Sigmoid colon (tissue), 6 donors: ENCODE measurements at regions not wholly inside any gene's neighbourhood (a gene's known extent, or its start where the extent isn't known, plus 50 kb on each side); places are given as distances from the start of the nearest gene placed in this dataset.
"Not testable (repeated sequence)": the region's sequence is repeated elsewhere in the genome, so short reads cannot be mapped to it uniquely, and the experiment has no call there.

Experiments
- DNase-seq: peaks from one replicate; pipeline ENCODE4 v3.0.0-alpha.2; 2019
- H3K27ac ChIP-seq, 4 donors: fragments of 200-600 bp; sonication (generic); one replicate each; pipeline ENCODE4 v1.5.1; 2016 to 2019; ENCODE audit warnings: mild to moderate bottlenecking in 1 of 4
- H3K27me3 ChIP-seq, 3 donors: fragments of 200-600 bp; sonication (generic); one replicate each; pipeline ENCODE4 v1.5.1; 2019; ENCODE audit warnings: mild to moderate bottlenecking in 1 of 3
- H3K36me3 ChIP-seq, 4 donors: fragments of 200-600 bp; sonication (generic); one replicate each; pipeline ENCODE4 v1.5.1; 2016 to 2019
- H3K4me1 ChIP-seq, 4 donors: fragments of 200-600 bp; sonication (generic); one replicate each; pipeline ENCODE4 v1.5.1; 2017 to 2019
- H3K4me3 ChIP-seq, 4 donors: fragments of 200-600 bp; sonication (generic); one replicate each; pipeline ENCODE4 v1.5.1; 2017 to 2019; ENCODE audit warnings: mild to moderate bottlenecking in 2 of 4, moderate library complexity in 1 of 4
- H3K9me3 ChIP-seq, 4 donors: fragments of 200-600 bp in 3 of 4; sonication (generic) in 3 of 4; one replicate each; pipeline versions ENCODE4 v1.5.1 to v1.6.1; 2013 to 2019
- EP300 ChIP-seq, 4 donors: sonication (generic); formaldehyde crosslinking; IDR thresholded peaks; one replicate each; pipeline ENCODE4 v1.6.1; 2017; ENCODE audit warnings: antibody characterized with exemption in 4 of 4
- POLR2A ChIP-seq, 2 donors: fragments of 450-650 bp; IDR thresholded peaks; one replicate each; pipeline ENCODE4 v1.6.1; 2016; ENCODE audit warnings: antibody characterized with exemption in 2 of 2, mild to moderate bottlenecking in 2 of 2, moderate library complexity in 2 of 2
- POLR2AphosphoS5 ChIP-seq, 4 donors: sonication (generic); formaldehyde crosslinking; IDR thresholded peaks; one replicate each; pipeline ENCODE4 v1.6.1; 2017; ENCODE audit warnings: antibody characterized with exemption in 4 of 4
- WGBS, 2 donors: extraction: QIAGEN DNeasy Blood & Tissue Kit; methylation state at CpG; one replicate each; pipeline ENCODE4 v1.1.7; 2013; 5-methylcytosine and 5-hydroxymethylcytosine counted together
- intact Hi-C: fragments of 100-400 bp; cut with DNase I; formaldehyde crosslinking; loops from one replicate; pipeline ENCODE4 v1.15.1; 2023
- TF ChIP-seq, protein P1 (sequence below), 4 experiments: fragments of 450-650 bp in 3 of 4; fragments of 200-600 bp in 1 of 4; IDR thresholded peaks; one replicate each; pipeline ENCODE4 v1.5.1; 2016 to 2019; ENCODE audit warnings: antibody characterized with exemption in 4 of 4, mild to moderate bottlenecking in 3 of 4, moderate library complexity in 2 of 4
- donor health status: healthy with polysubstance abuse.
- donor health status: healthy.

DNA sequence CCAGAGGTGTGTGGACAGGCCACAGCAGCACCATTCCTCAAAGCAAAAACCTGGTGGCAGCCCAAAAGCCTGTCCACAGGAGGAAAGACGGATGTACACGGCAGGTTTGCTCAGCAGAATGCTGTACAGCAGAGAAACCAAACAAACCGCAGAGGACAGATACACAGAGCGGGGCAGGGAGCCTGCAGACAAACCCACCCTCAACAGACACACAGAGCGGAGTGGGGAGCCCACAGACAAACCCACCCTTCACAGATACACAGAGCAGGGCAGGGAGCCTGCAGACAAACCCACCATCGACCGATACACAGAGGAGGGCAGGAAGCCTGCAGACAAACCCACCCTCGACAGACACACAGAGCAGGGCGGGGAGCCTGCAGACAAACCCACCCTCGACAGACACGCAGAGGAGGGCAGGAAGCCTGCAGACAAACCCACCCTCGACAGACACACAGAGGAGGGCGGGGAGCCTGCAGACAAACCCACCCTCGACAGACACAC is 53.0 kb upstream of the METRNL start:
- no peaks in the 10 kb centered on the region for H3K9me3 ChIP-seq
- H3K4me3 ChIP-seq, result no peak overlapping the region
- no peaks in the 10 kb centered on the region for H3K27me3 ChIP-seq
- peak; percentile 21 for DNase-seq
- TF ChIP-seq, protein P1, sequence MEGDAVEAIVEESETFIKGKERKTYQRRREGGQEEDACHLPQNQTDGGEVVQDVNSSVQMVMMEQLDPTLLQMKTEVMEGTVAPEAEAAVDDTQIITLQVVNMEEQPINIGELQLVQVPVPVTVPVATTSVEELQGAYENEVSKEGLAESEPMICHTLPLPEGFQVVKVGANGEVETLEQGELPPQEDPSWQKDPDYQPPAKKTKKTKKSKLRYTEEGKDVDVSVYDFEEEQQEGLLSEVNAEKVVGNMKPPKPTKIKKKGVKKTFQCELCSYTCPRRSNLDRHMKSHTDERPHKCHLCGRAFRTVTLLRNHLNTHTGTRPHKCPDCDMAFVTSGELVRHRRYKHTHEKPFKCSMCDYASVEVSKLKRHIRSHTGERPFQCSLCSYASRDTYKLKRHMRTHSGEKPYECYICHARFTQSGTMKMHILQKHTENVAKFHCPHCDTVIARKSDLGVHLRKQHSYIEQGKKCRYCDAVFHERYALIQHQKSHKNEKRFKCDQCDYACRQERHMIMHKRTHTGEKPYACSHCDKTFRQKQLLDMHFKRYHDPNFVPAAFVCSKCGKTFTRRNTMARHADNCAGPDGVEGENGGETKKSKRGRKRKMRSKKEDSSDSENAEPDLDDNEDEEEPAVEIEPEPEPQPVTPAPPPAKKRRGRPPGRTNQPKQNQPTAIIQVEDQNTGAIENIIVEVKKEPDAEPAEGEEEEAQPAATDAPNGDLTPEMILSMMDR (IDR thresholded peaks at IDR 0.05), result no peak
- TF ChIP-seq EP300 (IDR thresholded peaks at IDR 0.05) (no peak), POLR2AphosphoS5 (IDR thresholded peaks at IDR 0.05) (no peak), POLR2A (IDR thresholded peaks at IDR 0.05) (no peak)
- H3K36me3 ChIP-seq, result no peaks in the 10 kb centered on the region
- 61 to 84% methylated on average over 14 of the region's 14 CpGs for WGBS, 2 donors
- H3K4me1 ChIP-seq, result no peaks in the 10 kb centered on the region
- intact Hi-C loops, result no loop called here
- no peak overlapping the region for H3K27ac ChIP-seq

DNA sequence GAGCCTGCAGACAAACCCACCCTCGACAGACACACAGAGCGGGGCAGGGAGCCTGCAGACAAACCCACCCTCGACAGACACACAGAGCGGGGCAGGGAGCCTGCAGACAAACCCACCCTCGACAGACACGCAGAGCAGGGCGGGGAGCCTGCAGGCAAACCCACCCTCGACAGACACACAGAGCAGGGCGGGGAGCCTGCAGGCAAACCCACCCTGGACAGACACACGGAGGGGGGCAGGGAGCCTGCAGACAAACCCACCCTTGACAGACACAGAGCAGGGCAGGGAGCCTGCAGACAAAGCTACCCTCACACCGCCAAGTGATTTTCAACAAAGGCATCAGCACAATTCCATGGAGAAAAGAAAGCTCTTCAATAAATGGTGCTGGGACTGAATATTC is 52.5 kb upstream of the METRNL start:
- H3K27ac ChIP-seq, H3K4me3 ChIP-seq, H3K4me1 ChIP-seq, H3K36me3 ChIP-seq, H3K9me3 ChIP-seq, H3K27me3 ChIP-seq, intact Hi-C loops: not testable (repeated sequence)
- WGBS, 2 donors, result 75 to 88% methylated on average over 11 of the region's 11 CpGs
- DNase-seq, result peak; percentile 14

DNA sequence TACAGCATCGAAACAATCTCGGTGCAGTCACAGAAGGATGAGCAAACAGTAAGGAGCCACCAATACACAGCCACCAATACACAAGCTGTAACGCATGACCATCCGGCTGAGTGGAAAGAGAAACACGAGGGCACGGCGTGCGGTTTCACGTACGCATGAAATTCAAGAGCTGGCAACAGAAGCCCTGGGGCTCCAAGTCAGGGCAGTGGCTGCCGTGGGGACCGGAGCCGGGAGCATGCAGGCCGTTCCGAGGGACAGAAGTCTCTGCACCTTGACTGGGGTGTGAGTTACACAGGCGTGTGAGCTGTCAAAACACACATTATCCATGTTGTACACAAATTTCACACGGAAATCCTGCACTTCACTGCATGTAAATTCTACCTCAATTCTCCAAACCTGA is 50.6 kb upstream of the METRNL start:
- intact Hi-C loops, result no loop called here
- no peak for TF ChIP-seq EP300 (IDR thresholded peaks at IDR 0.05)
- no peak for TF ChIP-seq POLR2A (IDR thresholded peaks at IDR 0.05)
- no peak for TF ChIP-seq POLR2AphosphoS5 (IDR thresholded peaks at IDR 0.05)
- TF ChIP-seq, protein P1 (IDR thresholded peaks at IDR 0.05), result no peak
- no peak overlapping the region for H3K4me3 ChIP-seq
- peak; percentile 44 for DNase-seq
- 92 to 97% methylated on average over 17 of the region's 17 CpGs for WGBS, 2 donors
- no peaks in the 10 kb centered on the region for H3K9me3 ChIP-seq
- H3K27ac ChIP-seq, result no peak overlapping the region
- H3K36me3 ChIP-seq, result no peaks in the 10 kb centered on the region
- H3K27me3 ChIP-seq, result no peaks in the 10 kb centered on the region
- H3K4me1 ChIP-seq, result no peaks in the 10 kb centered on the region

DNA sequence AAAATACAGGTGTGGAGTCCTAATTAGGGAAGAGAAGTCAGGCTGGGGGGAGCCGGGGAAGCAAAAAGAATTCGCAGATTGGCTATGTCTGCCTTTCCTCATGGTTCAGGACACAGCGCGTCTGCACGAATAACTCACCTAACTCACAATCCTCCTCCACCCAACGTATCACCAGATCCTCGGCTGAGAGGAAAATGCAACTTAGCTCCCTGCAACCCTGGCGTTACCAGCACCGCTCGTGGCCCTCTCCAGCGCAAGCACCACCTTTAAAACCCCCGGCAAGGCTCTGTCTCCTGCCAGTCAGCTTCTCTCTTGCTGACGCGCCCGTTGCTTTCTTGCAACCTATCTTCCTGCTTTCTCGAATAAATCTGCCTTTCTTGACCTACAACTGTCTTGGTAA is 49.8 kb upstream of the METRNL start:
- Histone ChIP-seq H3K4me3 (no peak overlapping the region), H3K36me3 (no peaks in the 10 kb centered on the region), H3K9me3 (no peaks in the 10 kb centered on the region), H3K4me1 (no peaks in the 10 kb centered on the region), H3K27ac (no peak overlapping the region), H3K27me3 (no peaks in the 10 kb centered on the region)
- peak; percentile 44 for DNase-seq
- TF ChIP-seq POLR2A (IDR thresholded peaks at IDR 0.05) (no peak), EP300 (IDR thresholded peaks at IDR 0.05) (no peak), POLR2AphosphoS5 (IDR thresholded peaks at IDR 0.05) (no peak)
- TF ChIP-seq, protein P1 (IDR thresholded peaks at IDR 0.05), result no peak
- 86 to 92% methylated on average over 16 of the region's 16 CpGs for WGBS, 2 donors
- intact Hi-C loops, result no loop called here
